ENCODE measurements at regions not wholly inside any gene's neighbourhood (a gene's known extent, or its start where the extent isn't known, plus 50 kb on each side); places are given as distances from the start of the nearest gene placed in this dataset.

DNA sequence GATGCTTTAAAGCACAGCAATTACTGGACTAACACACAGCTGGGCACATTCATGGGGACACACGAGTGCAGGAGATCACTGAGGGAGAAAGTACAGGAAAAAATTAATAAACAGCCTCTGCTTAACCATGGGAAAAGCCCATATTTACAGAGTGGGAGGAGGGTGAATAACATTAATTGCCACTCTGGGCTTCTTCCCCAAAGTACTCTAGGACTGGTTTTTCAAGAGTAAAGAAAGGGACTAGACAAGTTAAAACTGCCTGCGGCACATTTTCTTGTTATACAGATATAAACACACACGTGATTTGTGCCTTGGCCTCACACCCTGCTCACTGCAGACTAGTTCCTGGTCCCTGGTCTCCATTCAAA is 179.7 kb upstream of the TET2 start:
- 87% methylated on average over 3 of the region's 3 CpGs; no CpG with 5 or more reads in 1 of the 2 experiments for WGBS, 2 experiments (ENCODE audit: extremely low coverage in 1 of 2, insufficient coverage in 1 of 2, insufficient read length in 1 of 2, insufficient replicate concordance in 2 of 2, low coverage in 1 of 2, low lambda C conversion rate in 2 of 2, missing lambda C conversion rate in 1 of 2)
- Histone ChIP-seq H3K23me2 (ENCODE audit: low read depth, low read length) (no peaks in the 10 kb centered on the region), H3K56ac (replicated peaks; ENCODE audit: insufficient read length, low read depth, low read length) (no peak overlapping the region), H3K4me1 (replicated peaks in 1 of 4; ENCODE audit: control insufficient read depth in 3 of 4, insufficient read depth in 4 of 4, low read length in 3 of 4) (no peaks in the 10 kb centered on the region; a peak in 1 of 7 replicates), H3K9ac (replicated peaks in 1 of 4; ENCODE audit: extremely low read depth in 1 of 4, low read depth in 3 of 4, low read length in 3 of 4) (no peak overlapping the region), H3K36me3 (ENCODE audit: control insufficient read depth in 2 of 4, insufficient read depth in 4 of 4, low read length in 3 of 4) (no peaks in the 10 kb centered on the region), H2BK12ac (ENCODE audit: low read depth, low read length) (no peak overlapping the region), H3K79me2 (ENCODE audit: control insufficient read depth in 1 of 2, insufficient read depth in 2 of 2, low read length in 2 of 2) (no peaks in the 10 kb centered on the region), H3K18ac (ENCODE audit: extremely low read depth, low read length) (no peak overlapping the region), H3K4me3 (ENCODE audit: extremely low read depth in 1 of 4, insufficient read depth in 2 of 4, low read depth in 3 of 4, low read length in 4 of 4) (no peak overlapping the region), H4K5ac (ENCODE audit: insufficient read length, low read depth, low read length) (no peak overlapping the region), H3K27ac (ENCODE audit: low read depth, low read length) (no peak overlapping the region), H3K14ac (ENCODE audit: insufficient read length) (no peak overlapping the region), H2BK20ac (ENCODE audit: low read length) (no peak overlapping the region), H3K4ac (replicated peaks; ENCODE audit: insufficient read length, low read depth, low read length) (no peak overlapping the region), H2BK5ac (ENCODE audit: low read depth, low read length) (no peak overlapping the region), H2AFZ (ENCODE audit: low read length) (no peak overlapping the region), H4K91ac (replicated peaks; ENCODE audit: insufficient read length, low read length) (no peak overlapping the region), H2BK120ac (replicated peaks; ENCODE audit: low read depth, low read length) (no peak overlapping the region), H4K8ac (ENCODE audit: extremely low read depth, insufficient read depth, low read length) (no peak overlapping the region), H3K27me3 (replicated peaks in 1 of 4; ENCODE audit: control insufficient read depth in 3 of 4, extremely low read depth in 1 of 4, insufficient read depth in 3 of 4, low read length in 3 of 4) (no peaks in the 10 kb centered on the region), H4K20me1 (replicated peaks in 1 of 2; ENCODE audit: control insufficient read depth in 1 of 2, insufficient read depth in 2 of 2, low read length in 2 of 2) (no peaks in the 10 kb centered on the region), H3K9me3 (ENCODE audit: insufficient read depth in 2 of 2, low read depth in 1 of 2, low read length in 1 of 2) (peaks cover 0 to 8% of the 10 kb centered on the region in 2 experiments; a peak in 2 of 4 replicates), H3K23ac (ENCODE audit: insufficient read length) (no peak overlapping the region), H2BK15ac (ENCODE audit: low read length) (no peak overlapping the region), H3K4me2 (ENCODE audit: insufficient read depth in 1 of 2, low read depth in 2 of 2, low read length in 2 of 2) (no peak overlapping the region), H2AK5ac (ENCODE audit: low read depth, low read length) (no peak overlapping the region), H3K79me1 (ENCODE audit: low read depth, low read length) (no peaks in the 10 kb centered on the region)
- POLR2A ChIA-PET (ENCODE audit: partially characterized antibody): no interaction called here
- CTCF ChIA-PET (ENCODE audit: partially characterized antibody): no interaction called here
- no peak for DNase-seq (ENCODE audit: low read depth in 1 of 2, low spot score in 2 of 2)
- TF ChIP-seq RBBP5 (IDR thresholded peaks at IDR 0.05; ENCODE audit: borderline replicate concordance, low read depth, low read length) (no peak), KDM4A (IDR thresholded peaks at IDR 0.05; ENCODE audit: low read depth, low read length, severe bottlenecking) (no peak), TAF7 (optimal IDR thresholded peaks at IDR 0.05; ENCODE audit: borderline replicate concordance, low read depth, low read length) (no peak), CBX8 (IDR thresholded peaks at IDR 0.05; ENCODE audit: borderline replicate concordance, low read depth, low read length) (no peak), TBP (IDR thresholded peaks at IDR 0.05; ENCODE audit: low read depth, low read length) (no peak)
- FAIRE-seq: no peak

All from H1 (cell line).